ENCODE measurements at regions not wholly inside any gene's neighbourhood (a gene's known extent, or its start where the extent isn't known, plus 50 kb on each side); places are given as distances from the start of the nearest gene placed in this dataset.

DNA sequence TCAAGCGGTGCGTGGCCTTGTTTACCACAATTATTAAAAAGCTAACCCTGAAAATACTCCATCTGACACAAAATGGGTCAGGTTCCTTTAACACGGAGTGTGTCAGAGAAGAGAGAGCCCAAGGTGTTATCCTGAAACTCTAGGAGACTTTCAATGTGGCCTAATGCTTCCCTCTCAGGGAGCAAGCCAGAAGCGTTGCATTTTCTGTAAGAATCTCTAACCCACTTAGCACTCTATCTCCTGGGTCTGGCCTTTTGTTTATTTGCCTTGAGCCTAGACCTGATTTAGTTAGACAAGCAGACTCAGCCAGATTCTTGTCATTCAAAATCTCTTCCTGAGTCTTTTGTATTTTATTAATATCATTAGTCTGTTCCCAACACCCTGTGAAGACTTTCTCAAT is 184.0 kb upstream of the SYT1 start:
- no peak for TF ChIP-seq GATA3 (IDR thresholded peaks at IDR 0.05; ENCODE audit: low read depth, low read length)
- no peak for TF ChIP-seq GATA2 (IDR thresholded peaks at IDR 0.05; ENCODE audit: low read depth, low read length)

DNA sequence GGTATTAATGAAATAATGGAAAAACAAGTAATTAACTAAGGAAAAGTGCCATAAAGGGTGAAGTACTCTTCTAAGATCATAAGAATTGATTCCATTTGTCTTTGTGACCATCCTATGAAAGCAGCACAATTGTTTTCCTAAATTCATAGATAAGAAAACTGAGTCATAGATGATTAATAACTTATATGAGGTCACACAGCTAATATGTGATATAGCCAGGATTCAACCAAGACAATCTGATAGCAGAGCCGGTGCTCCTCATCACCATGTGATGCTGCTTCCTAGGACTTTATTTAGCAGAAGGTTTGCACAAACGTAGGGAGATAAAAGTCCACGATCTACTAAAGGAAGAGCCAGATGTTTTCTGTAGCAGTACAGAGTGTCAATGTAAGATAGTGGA is 181.5 kb upstream of the SYT1 start:
- TF ChIP-seq GATA2 (IDR thresholded peaks at IDR 0.05; ENCODE audit: low read depth, low read length) = no peak

DNA sequence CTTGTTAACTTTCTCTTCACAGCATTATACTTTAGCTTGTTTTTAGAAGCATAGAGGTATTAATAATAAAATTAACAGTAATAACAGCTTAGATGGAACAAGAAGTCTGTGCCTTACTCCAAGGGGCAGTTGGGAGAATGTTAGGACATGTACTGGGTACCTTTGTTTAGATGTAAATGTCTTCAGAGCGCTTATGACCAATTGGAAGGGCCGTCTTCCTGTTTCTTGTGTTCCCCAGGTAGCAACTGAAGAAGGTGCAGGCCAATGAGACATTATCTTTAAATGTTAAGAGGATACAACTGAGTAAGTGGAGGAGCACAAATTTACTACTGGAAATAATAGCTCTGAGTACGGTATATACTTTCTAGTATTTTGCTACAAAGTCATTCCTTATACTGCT is 180.9 kb upstream of the SYT1 start:
- TF ChIP-seq GATA3 (IDR thresholded peaks at IDR 0.05; ENCODE audit: low read depth, low read length) = no peak
- no peak for TF ChIP-seq GATA2 (IDR thresholded peaks at IDR 0.05; ENCODE audit: low read depth, low read length)

- TF ChIP-seq GATA3 (IDR thresholded peaks at IDR 0.05; ENCODE audit: low read depth, low read length) = no peak
- no peak for TF ChIP-seq GATA2 (IDR thresholded peaks at IDR 0.05; ENCODE audit: low read depth, low read length)
These were observed 180.2 kb upstream of the SYT1 start for GRCh38 chr12:78684419-78684818.

- TF ChIP-seq GATA2 (IDR thresholded peaks at IDR 0.05; ENCODE audit: low read depth, low read length) (no peak), GATA3 (IDR thresholded peaks at IDR 0.05; ENCODE audit: low read depth, low read length) (no peak)
These were observed 168.8 kb upstream of the SYT1 start for GRCh38 chr12:78695749-78696148.

GRCh38 chr12:78696267-78696666 is 168.3 kb upstream of the SYT1 start:
- TF ChIP-seq GATA2 (IDR thresholded peaks at IDR 0.05; ENCODE audit: low read depth, low read length) (no peak), GATA3 (IDR thresholded peaks at IDR 0.05; ENCODE audit: low read depth, low read length) (no peak)

GRCh38 chr12:78697817-78698415 is 166.7 kb upstream of the SYT1 start:
- TF ChIP-seq GATA3 (IDR thresholded peaks at IDR 0.05; ENCODE audit: low read depth, low read length) = no peak
- no peak for TF ChIP-seq GATA2 (IDR thresholded peaks at IDR 0.05; ENCODE audit: low read depth, low read length)

- TF ChIP-seq GATA2 (IDR thresholded peaks at IDR 0.05; ENCODE audit: low read depth, low read length) = no peak
- no peak for TF ChIP-seq GATA3 (IDR thresholded peaks at IDR 0.05; ENCODE audit: low read depth, low read length)
These were observed 165.8 kb upstream of the SYT1 start for GRCh38 chr12:78698747-78699146.

GRCh38 chr12:78700565-78700964 is 164.0 kb upstream of the SYT1 start:
- TF ChIP-seq GATA3 (IDR thresholded peaks at IDR 0.05; ENCODE audit: low read depth, low read length) = no peak
- TF ChIP-seq GATA2 (IDR thresholded peaks at IDR 0.05; ENCODE audit: low read depth, low read length) = no peak

- TF ChIP-seq GATA2 (IDR thresholded peaks at IDR 0.05; ENCODE audit: low read depth, low read length) (no peak), GATA3 (IDR thresholded peaks at IDR 0.05; ENCODE audit: low read depth, low read length) (no peak)
These were observed 160.6 kb upstream of the SYT1 start for GRCh38 chr12:78703820-78704525.

DNA sequence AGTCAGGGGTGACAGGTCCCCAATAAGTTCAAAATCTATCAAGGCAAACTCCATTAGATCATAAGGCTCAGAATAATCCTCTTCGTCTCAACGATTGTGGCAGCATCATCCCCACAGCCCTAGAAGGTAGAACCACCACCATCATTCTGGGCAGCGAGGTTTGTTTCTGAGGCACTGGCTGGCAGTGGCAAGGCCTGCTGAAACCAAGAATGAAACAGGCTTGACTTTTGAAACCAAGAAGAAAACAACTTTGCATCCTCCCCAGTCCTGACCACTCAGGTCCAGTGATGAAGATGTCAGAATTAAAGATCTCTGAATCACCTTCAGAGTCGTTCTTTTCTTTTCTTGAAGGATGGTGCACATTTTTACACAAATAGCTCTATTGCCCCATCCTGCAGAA is 152.6 kb upstream of the SYT1 start:
- TF ChIP-seq GATA2 (IDR thresholded peaks at IDR 0.05; ENCODE audit: low read depth, low read length) = no peak
- no peak for TF ChIP-seq GATA3 (IDR thresholded peaks at IDR 0.05; ENCODE audit: low read depth, low read length)

DNA sequence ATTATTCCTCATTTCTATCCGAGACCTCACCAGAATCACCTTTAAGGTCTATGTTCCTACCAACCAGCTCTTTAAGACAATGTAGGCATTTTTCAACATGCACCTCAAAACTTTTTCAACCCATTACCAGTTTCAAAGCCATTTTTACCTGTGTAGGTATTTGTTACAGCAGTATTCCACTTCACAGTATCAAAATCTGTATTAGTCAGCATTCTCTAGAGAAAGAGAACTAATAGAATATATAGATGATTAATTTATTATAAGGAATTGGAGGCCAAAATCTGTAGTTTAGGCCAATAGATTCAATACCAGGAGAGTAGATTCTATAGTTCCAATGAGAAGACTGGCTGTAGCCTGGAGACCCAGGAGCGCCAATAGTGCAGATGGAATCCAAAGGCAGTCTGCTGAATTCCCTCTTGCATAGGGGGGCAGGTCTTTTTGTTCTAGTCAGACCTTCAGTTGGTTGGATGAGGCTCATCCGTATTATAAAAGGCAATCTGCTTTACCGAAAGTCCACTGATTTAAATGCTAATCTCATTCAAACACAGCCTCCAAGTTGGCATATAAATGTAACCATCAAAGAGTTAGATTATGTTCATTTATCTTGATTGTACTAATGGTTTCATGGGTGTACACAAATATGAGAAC is 151.6 kb upstream of the SYT1 start:
- no peak for TF ChIP-seq GATA2 (IDR thresholded peaks at IDR 0.05; ENCODE audit: low read depth, low read length)
- no peak for TF ChIP-seq GATA3 (IDR thresholded peaks at IDR 0.05; ENCODE audit: low read depth, low read length)

DNA sequence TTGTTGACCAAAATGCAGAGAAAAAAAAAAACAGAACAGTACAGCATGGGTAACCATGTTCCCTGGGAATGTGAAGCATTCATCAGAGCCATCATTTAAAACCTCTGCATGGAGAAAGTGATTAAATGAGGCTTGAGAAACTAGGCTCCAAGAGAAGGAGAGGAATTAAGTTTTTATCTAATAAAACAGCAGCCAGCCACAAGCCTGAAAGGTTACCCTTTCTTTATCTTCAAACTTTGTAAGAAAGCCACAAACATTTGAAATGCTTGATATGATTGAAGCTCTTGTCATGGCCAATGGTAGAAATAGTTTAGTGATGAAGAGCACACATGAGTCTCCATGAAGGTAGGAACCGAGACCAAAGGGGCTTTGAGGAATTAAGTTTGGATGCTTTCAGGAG is 144.9 kb upstream of the SYT1 start:
- no peak for TF ChIP-seq GATA2 (IDR thresholded peaks at IDR 0.05; ENCODE audit: low read depth, low read length)
- TF ChIP-seq GATA3 (IDR thresholded peaks at IDR 0.05; ENCODE audit: low read depth, low read length) = no peak

- no peak for TF ChIP-seq GATA2 (IDR thresholded peaks at IDR 0.05; ENCODE audit: low read depth, low read length)
- TF ChIP-seq GATA3 (IDR thresholded peaks at IDR 0.05; ENCODE audit: low read depth, low read length) = no peak
These were observed 142.7 kb upstream of the SYT1 start for GRCh38 chr12:78721906-78722305.

DNA sequence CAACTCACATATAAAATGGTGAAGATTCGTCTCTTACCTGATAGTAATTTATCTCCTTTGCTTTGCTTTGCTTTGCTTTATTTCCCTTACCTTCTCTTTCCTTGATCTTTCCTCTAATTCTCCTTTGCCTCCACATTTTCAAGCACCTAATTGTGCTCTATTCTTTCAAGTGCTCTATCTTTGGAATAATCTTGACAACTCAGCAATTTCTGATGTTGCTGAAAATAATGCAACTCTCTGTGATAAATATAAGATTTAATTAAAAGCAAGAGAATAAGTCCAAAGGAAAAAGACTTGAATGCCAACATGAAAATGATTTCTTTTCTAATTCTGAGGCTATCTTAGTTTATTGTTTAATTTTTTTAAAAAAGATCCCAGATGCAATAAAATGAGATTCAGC is 139.5 kb upstream of the SYT1 start:
- TF ChIP-seq GATA3 (IDR thresholded peaks at IDR 0.05; ENCODE audit: low read depth, low read length) (no peak), GATA2 (IDR thresholded peaks at IDR 0.05; ENCODE audit: low read depth, low read length) (no peak)
